NOMO-1 (cell line): ENCODE measurements at regions not wholly inside any gene's neighbourhood (a gene's known extent, or its start where the extent isn't known, plus 50 kb on each side); places are given as distances from the start of the nearest gene placed in this dataset.
"Not testable (repeated sequence)": the region's sequence is repeated elsewhere in the genome, so short reads cannot be mapped to it uniquely, and the experiment has no call there.

Source experiments
- DNase-seq, 2 experiments: peaks; one replicate each; lab custom pipeline; 2025; ENCODE audit not compliant: unreplicated experiment in 2 of 2; lab: John Stamatoyannopoulos, UW

- DNase-seq: no peak
Observed at GRCh38 chr9:90451804-90452203, 190.8 kb downstream of the DIRAS2 start.

DNA sequence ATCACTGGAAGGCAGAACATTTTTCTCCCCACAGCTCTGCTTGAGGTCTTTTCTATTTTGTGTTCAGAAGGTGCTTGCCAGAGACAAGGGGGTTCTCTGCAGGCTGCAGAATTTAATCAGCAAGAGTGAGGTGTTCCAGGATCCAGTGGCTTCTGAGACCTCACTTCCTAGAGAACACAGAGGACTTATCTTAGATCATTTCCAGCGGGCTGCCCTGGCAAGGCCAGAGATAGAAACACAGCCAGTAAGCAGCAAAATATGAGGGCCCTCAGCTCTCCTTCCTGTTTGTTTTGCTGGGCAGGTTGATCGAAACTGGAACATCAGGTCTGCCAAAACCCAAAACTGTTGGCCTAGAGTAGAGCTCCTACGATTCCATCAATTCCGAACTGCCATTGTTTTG lies 187.3 kb downstream of the DIRAS2 start:
- DNase-seq: no peak

DNA sequence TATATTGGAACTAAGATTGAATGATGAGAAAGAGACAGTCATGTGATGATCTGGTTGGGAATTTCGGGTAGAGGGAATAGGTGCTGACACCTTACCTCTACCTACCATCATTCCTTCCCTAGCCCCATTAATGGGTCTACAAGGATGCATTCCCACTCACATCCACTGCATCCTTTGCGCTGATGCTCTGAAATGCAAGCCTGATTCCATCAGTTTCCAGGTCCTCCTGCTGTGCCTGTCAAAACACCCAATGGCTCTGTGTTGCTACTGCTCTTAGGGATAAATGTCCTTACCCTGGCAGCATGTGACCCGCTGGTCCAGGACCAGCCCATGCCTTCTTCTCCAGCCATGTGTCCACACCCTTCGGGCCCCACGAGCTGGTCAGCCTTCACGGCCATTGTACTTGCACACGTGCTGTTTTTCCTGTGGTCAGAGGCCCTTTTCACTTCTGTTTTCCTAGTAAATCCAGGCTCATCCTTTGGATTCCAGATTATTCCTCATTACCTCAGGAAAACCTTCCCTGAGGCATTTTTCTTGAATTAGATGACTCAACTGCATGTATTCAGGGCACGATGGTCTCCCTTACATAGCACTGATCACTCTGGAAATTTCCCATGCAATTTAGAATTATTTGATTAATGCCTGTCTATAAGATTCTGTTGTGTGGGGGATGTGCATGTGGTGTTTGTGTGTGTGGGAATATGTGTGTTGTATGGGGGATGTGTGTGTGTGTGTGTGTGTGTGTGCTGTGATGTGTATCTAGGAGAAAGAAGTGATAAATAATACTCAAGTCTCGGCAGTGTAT lies 185.0 kb downstream of the DIRAS2 start:
- DNase-seq: no peak

DNA sequence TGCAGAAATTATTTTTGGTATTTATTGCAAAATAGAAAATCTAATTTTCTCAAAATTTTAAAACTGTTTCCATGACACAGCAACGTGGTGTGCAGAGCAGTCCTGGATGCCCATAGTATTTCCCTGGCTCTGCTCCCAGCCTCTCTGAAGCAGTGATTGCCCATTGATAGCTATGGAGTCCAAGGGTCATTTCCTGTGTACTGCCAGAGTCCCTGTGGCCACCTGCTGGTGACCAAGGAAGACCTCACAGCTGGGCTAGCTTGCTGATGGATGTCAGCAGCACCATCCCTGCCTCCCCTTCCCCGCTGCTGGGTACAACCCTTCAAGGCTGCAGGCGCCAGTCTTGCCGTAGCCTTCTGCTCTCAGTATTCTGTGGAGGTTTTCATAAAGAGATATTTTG lies 184.1 kb downstream of the DIRAS2 start:
- DNase-seq: no peak

DNA sequence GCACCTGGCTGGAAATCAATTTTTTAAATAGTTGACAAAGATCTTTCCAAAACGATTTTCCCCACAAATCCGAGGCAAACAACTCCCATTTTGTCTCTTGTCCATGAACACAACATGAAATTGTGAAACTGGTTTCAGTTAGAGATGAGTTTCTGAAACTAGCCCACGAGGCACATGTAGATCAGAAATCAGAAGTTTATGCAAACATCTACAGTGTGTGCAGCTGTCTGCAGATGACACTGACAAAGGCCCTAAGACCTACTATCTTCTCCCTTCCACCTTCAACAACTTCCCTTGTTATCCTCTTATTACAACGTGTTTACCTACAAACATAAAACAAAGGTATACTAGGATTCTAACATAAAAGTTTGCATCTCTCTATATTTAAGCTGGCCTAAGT lies 183.3 kb downstream of the DIRAS2 start:
- no peak for DNase-seq

DNA sequence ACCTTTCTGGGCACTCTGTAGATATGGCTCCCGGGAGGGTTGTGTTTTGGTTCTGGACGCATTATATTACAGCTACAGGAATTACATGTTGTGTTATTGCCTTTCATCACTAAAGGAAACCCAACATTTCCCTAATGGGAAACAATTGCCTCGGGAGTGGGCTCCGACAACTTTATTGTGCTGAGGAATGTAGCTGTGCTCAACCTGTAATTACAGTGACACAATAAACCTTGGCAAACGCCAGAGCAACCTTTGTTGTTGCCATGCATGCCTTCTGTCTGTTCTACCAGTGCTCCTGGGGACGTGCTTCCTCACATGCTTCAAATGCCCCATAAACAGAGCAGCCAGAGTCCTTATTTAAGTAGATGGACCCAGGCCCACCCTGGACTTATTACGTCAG lies 182.4 kb downstream of the DIRAS2 start:
- no peak for DNase-seq

DNA sequence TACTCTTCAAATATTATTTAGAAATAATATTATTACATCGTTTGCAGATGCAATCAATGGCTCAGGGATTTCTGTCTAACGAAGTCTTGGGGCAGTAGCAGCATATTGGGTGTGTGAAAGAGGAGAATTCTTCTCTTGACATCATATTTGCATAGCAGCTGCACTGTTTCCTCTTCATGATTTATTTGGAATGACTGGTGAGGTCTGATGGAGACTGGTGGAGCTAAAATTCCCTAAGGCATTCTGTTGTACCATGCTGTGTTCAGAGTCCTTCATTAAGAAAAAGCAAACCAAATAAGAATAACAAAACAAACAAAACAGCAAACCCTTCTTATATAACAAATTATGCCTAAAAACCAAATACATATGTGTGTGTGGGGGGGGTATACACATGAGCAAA lies 177.6 kb downstream of the DIRAS2 start:
- DNase-seq: no peak

DNA sequence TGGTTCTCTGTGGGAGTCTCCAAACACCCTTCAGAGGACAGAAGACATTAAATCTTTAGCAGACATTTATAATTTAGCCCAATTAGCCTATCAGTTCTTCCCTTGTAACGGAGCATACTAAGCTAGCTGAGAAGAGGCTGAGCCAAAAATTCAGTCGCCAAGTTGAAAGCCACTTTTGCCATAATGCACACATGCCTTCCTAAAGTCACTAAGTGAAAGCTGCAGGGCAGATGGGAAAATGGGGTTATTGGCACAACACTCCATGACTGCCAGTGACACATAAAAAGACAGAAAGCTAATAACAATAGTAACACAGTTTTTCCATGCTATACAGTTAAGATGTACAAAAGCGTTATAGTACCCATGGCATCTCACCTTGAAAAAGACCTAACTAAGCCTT lies 176.2 kb downstream of the DIRAS2 start:
- no peak for DNase-seq

DNA sequence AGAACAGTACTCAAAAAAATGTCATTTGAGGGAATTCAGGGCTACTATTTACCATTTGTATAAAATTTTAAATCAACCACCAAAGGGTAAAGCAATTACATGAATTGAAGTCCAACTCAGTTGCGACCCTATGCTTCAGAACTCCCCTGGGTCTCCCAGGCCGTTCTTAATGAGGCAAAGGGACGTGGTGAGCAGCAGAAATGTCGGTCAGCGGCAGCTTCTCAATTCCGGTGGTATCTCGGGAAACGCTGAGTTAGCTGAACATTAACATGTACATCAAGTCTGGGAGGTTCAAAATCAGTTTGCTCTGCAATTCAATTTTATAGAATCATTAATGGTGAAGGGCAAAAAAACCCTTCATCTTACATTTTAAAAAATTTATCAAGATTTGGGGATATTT lies 173.2 kb downstream of the DIRAS2 start:
- no peak for DNase-seq

DNA sequence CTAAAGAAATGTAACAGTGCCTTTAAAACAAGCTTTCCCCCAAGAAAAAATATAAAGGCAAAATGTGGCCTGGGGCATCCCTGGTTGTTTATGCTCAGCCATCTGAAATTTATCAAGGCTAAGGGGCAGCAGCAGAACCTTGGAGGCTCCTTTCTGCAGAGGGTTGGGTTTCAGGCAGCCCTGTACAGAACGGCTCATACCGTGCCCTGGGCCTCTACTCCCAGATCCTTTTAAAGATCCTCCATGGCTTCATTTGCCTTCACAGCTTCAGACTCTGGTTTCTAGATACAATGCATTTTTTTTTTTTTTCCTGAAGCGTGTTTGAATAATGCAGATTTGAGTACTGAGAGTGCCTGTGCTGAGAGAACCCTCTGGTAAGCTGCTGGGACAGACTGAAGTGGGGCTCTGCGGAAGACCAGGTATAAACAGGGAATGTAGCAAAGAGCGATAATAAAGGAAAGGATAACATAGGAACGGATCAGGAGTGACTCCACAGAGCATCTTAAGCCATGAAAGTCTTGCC lies 172.7 kb downstream of the DIRAS2 start:
- no peak for DNase-seq

- no peak for DNase-seq
Observed at GRCh38 chr9:90476058-90476457, 166.6 kb downstream of the DIRAS2 start.

DNA sequence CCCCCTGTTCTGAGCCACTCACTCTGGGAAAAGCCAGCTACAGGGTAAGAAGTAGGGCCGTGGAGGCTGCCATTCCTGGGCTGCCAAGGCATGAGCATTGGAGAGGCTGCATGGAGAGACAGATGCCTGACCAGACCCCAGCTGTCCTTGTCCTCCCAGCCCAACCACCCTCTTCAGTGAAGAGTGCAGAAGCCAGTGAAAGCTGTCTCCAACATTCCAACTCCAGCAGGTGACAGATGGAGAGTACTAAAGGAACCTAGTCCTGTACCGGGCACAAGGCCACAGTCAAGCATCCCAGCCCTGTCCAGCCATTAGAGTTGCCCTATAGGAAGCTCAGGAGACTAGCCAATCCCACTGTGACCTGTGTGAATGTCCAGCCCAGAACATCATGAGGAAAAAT lies 165.1 kb downstream of the DIRAS2 start:
- DNase-seq: no peak

- DNase-seq: no peak
Observed at GRCh38 chr9:90478821-90479220, 163.8 kb downstream of the DIRAS2 start.

- no peak for DNase-seq
Observed at GRCh38 chr9:90485028-90485427, 157.6 kb downstream of the DIRAS2 start.

DNA sequence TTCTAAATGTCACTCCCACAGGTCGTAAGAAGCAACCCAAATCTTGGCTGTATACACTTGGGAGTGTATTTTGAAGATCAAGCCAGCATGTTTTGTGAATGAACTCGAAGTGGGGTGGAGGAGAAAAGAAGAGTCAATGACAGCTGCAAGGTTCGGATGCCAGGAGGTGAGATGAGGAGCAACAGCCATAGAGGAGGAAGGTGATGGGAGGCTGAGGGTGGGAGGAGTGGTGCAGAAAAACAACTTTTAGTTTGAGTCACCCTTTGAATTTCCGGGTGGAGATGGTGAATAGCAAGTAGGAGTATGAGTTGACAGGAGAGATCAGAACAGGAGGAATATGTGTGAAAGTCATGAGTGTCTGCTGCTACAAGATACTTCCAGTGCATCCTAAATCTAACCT lies 153.6 kb downstream of the DIRAS2 start:
- no peak for DNase-seq

DNA sequence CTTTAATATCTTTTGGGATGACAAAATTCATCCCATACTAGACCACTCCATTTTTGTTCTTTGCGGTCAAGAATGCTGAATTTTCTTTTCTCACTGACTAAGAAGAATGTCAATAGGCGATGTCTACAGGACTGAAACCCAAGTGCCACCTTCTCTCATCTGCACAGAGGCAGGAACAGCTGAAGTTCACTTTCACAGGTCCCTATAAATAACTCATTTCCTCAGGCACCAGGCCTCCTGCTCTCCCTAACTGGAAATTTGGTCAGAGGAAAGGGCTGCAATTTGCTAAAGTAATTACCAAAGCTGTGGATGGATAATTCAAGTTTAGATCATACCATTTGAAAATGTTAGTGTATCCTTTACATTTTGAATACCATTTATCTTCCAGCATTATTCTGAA lies 142.9 kb downstream of the DIRAS2 start:
- DNase-seq: no peak

- no peak for DNase-seq
Observed at GRCh38 chr9:90502134-90502533, 140.5 kb downstream of the DIRAS2 start.

DNA sequence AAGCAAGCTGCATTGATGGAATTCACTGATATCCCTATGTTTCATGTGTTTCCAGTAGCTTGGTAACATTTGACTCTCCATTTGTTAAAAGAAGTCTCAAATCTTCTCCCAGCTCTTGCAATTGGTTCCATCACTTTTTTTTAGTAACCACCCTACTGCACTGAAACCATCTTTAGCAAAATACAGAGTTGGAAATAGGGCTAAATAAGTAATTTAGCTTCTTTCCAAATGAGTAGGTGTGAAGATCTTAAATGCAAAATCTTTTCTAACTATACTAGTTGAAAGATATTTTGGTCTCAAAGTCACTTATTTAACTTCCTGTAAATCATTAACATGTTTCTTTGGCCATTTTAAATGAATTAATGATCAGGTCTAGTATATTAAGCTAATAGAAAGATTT lies 138.1 kb downstream of the DIRAS2 start:
- no peak for DNase-seq

GRCh38 chr9:90505695-90506094 lies 136.9 kb downstream of the DIRAS2 start:
- DNase-seq: no peak

DNA sequence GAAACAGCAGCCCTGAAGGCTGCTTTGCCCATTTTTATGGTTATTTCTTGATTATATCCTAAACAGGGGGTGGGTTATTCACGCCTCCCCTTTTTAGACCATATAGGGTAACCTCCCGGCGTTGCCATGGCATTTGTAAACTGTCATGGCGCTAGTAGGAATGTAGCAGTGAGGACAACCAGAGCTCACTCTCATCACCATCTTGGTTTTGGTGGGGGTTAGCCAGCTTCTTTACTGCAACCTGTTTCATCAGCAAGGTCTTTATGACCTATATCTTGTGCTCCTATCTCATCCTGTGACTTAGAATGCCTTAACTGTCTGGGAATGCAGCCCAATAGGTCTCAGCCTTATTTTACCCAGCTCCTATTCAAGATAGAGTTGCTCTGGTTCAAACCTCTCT lies 136.2 kb downstream of the DIRAS2 start:
- not testable (repeated sequence) for DNase-seq

GRCh38 chr9:90507621-90508020 lies 135.0 kb downstream of the DIRAS2 start:
- no peak for DNase-seq

DNA sequence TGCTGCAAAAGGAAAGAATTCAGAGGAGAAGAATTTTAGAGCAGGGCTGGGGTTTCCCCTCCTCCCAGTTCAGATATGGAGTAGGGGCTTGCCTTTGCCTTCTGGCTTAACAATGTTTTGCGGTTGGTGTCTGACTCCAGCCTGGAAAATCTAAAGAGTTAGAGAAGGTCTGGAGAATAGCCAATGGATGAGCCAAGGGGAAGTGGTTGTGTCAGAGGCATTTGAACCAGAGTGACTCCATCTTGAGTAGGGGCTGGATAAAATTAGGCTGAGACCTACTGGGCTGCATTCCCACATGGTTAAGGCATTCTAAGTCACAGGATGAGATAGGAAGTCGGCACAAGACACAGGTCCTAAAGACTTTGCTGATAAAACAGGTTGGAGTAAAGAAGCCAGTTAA lies 133.7 kb downstream of the DIRAS2 start:
- DNase-seq: no peak

- DNase-seq: no peak
Observed at GRCh38 chr9:90511711-90512110, 130.9 kb downstream of the DIRAS2 start.
